Glomerular endothelial cell (primary cell): ENCODE measurements at regions not wholly inside any gene's neighbourhood (a gene's known extent, or its start where the extent isn't known, plus 50 kb on each side); places are given as distances from the start of the nearest gene placed in this dataset.
"Not testable (repeated sequence)": the region's sequence is repeated elsewhere in the genome, so short reads cannot be mapped to it uniquely, and the experiment has no call there.

ENCODE experiments used
- DNase-seq: peaks from one replicate; pipeline ENCODE4 v3.0.0-alpha.2; 2011; ENCODE audit warnings: low read depth, low spot score; ENCODE audit errors: extremely low read depth

DNA sequence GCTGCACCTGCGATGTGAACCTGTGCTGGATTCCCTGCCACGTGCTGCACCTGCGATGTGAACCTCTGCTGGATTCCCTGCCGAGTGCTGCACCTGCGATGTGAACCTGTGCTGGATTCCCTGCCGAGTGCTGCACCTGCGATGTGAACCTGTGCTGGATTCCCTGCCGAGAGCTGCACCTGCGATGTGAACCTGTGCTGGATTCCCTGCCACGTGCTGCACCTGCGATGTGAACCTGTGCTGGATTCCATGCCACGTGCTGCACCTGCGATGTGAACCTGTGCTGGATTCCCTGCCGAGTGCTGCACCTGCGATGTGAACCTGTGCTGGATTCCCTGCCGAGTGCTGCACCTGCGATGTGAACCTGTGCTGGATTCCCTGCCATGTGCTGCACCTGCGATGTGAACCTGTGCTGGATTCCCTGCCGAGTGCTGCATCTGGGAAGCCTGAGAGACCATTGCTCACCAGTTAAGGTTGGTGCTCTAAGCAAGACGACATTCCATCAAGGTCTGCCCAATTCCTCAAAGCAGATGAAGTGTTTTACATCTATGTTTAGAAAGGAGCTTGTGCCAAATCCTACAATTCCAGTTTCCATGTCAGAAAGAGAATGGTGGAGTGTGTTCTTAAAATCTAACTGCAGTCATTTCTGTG, 176.5 kb upstream of the B3GAT1 start:
- DNase-seq, result not testable (repeated sequence)

DNA sequence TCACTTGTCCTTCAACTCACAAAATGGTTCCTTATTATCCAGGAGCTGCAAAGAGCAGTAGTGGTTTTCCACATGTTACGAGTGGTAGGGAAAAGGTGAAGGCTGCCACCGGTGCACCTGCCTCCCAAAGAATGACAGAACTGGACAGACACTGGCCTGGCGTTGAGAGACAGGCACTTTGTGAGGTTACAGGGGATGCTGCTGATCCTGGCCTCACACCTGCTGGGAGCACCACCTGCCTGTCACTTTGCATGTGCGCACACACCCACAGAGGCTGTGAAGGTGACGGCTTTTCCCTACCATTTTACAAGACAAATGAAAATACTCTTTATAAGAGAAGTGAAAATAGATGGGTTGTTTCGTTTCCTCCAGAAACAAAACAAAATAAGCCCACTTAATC, 175.3 kb upstream of the B3GAT1 start:
- DNase-seq, result no peak

DNA sequence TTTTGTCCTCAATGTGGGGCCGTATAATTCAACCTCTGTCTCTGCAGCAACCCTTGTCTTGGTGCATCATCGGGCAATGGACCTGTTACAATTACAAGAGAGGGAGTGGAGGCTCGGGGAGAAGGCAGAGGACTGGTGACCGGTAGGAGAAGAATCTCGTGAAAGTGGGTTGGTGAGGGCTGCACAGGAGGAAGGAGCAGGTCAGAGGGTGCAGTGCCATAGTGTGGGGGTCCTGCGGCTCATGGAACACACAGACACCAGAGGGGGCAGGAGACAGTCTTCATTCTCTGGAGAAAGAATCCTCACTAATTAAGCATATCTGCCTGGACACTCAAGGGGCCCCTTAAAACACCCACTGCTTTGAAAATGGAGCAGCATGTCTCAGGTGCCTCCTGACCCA, 174.7 kb upstream of the B3GAT1 start:
- no peak for DNase-seq

DNA sequence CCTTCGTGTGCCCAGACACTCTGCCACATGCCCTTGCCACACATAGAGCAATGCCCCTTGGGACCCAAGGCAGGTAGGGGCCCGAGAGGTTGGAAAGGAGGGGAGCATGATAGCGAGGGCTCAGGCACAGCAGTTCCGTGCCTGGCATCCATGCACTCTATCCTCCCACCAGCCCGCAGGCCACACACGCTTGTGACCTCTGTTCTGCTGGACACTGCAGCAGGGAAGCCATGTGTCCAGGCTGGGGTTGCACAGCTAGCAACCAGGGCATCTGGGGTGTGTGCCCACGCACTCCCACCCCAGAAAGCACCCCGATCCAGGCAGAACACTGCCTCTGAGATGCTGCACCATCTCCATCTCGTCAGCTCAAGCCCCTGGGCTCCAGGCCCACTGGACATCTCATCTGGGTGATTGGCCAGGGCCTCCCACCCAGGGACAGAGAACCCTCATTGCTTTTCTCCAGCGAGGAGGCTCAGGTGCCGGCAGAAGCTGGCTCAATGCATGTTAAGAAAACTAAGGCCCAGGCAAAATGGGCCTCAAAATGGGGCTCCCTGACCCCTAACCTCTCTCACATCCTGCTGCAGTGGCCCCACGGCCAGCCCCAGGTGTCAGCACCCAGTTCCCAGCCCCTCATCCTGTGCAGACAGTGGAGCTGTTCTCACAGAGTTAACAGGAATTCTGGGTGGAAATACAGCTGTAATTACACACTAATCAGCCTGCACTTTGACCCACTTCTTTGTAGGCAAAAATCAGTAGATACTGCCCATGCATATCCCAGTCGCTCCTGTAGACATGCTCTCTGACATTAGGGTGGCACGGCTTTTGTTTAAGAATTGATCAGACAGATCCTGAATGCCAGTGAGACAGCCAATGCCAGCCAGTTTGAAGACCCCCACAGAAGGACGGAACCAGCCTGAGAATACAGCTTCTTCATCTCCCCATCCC, 173.9 kb upstream of the B3GAT1 start:
- no peak for DNase-seq

DNA sequence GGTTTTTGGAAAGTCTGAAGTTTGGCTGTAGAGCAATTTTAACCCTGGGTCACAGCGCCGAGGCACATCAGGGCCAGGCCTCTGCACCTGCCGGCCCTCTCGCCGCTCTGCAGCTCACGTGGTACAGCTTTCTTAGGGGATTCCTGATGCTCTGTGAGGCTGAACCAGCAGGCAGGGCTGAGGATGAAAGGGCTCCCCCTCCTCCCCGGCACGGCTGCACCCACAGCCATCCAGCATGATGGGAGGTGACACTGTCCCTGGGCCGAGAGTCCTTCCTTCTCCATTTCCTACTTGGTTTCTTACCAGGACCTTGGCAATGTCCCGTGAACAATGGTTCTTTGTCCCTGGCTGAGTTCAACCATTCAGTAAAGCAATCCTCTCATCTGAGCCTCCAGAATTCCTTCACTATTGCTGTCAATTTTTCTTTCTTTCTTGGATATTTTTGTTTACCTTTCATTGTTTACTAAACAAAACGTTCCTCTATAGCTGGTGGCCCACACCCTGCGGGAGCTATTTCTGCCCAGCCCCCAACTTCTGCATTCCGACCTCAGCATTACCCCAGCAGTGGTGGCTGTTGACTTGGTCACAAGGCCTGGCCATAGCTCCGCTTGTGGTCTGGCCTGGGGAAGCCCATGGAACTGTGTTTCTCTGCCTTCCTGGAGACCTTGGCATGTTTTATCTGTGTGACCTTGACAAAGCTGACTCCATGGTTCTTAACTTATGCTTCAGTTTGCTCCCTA, 172.8 kb upstream of the B3GAT1 start:
- DNase-seq, result no peak

DNA sequence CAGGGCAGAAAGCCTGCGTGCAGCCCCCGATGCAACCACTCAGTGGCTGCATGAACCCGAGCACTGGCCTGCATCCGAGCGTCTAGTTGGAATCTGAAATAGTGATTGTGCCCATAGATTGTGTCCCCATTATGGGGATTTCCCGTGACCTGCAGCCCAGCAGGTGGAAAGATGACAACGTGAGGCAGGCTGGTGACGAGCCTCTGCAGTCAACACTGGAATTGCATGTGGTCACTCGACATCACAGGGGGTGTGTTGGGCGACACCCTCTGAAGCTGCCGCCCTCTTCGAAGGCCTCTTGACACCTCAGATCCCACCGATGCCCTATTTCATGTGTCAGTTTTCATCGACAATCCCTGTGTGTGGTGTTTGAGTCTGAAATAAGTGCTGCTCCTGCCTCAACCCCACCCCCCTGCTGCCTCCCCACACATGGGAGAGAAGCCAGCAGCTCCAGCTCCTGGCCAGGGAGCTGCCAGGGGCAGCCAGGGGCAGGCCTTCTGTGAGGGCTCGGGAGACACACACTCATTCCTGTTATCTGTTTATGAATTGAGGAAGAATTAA, 172.0 kb upstream of the B3GAT1 start:
- DNase-seq, result no peak

DNA sequence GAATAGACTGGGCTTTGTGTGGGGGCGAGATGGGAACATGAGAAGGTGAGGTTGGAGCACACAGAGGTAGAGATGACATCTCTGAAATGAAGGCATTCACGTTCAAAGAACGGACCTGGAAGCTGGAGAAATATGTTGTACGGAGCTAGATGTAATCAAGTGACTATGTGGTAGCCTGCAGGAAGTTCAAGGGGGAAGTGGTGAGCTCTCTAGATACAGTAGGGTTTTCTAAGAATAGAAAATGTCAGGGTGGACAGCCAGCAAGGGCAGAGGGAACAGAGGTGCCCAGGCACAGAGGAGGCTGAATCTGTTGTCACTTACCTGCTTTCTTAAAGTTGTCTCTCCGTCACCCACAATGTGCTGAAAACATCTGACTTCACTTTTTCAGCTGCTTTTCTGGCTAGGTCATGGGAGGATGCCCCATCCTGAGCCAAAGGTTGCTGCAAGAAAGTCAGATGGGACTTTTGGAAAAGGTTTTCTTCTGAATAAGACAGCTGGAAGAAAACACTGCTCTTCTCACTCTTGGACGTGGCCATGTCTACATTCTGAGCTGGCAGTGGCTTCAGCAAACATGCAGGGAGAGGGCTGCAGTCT, 171.5 kb upstream of the B3GAT1 start:
- DNase-seq, result no peak

DNA sequence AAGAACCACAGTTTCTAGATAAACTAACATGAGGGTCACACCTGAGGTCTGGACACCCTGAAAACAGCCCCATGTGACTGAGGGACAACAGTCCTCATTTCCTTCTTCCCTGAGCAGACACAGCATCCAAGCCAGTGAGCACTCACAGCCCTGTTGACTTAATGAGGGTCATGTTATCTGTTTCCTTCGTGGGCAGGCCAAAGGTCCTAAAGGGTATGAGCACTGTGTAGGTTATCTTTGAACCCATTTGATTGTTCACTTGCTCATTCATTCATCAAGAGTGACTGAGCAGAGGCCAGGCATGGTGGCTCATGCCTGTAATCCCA, 170.7 kb upstream of the B3GAT1 start:
- DNase-seq, result no peak

DNA sequence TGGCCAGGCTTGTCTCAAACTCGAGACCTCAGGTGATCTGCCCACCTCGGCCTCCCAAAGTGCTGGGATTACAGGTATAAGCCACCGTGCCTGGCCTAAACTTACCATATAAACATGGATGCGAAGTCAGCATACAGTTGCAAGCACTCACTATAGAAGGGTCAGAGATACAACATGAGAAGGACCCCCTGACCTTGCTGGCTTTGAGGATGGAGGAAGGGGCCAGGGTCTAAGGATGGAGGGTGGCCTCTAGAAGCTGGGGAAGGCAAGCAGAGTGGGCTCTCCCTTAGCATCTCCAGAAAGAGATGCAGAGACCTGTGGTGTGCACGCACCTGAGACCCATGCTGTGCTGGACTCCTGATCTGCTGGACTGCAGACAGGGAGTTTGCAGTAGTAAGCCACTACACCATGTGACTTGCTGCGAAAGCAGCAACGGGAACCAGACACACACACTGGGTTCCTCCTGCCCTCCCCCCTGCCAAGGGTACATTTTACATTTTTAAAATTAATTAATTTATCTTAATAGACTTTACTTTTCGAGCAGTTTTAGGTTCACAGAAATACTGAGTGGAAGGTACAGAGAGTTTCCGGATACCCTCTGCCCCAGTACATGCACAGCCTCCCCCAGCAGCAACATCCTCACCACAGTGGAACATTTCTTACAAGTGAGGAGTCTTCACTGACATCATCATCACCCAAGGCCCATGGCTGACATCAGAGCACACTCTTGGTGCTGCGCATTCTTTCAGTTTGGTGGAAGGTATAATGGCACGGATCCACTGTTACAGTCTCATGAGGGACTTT, 170.1 kb upstream of the B3GAT1 start:
- DNase-seq, result no peak

DNA sequence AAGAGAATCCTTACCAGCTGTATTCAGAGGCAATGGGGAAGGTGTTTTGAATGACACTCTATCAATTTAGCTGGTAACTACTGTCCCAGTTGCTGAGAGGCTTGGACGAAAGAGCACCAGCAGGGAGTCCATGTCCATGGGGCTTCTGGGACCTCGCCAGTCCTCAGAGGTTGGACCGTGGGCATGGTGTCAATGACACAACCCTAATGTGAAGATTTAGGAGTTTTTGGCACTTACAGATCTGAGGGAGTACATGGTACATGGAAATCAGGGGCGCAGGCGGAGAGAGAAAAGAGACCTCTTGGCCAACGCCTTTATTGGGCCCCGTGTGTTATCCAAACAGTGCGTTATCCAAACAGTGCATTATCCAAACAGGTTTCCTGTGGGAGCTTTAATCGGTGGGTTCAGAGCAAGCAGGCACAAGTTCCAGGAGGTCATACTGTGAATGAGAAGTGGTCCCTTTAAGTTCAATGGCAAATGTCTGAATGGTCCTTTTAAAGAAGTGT, 169.1 kb upstream of the B3GAT1 start:
- DNase-seq, result no peak

DNA sequence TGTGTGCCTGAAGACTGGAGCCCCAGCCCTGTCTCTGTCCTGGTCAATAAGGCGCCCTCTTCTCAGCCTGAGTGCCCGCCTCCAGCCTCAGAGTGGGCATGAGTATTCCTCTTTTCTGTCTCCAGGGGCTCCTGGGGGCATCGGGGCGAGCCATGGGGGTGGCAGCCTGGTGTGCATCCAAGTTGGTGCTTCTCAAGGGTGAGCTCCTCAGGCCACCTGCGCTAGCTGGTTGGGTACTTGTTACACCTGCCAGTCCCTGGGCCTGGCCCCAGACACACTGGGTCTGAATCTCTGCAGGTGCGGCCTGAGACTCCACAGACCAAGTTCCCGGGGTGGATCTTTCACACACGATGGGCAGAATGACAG, 168.6 kb upstream of the B3GAT1 start:
- DNase-seq, result no peak

DNA sequence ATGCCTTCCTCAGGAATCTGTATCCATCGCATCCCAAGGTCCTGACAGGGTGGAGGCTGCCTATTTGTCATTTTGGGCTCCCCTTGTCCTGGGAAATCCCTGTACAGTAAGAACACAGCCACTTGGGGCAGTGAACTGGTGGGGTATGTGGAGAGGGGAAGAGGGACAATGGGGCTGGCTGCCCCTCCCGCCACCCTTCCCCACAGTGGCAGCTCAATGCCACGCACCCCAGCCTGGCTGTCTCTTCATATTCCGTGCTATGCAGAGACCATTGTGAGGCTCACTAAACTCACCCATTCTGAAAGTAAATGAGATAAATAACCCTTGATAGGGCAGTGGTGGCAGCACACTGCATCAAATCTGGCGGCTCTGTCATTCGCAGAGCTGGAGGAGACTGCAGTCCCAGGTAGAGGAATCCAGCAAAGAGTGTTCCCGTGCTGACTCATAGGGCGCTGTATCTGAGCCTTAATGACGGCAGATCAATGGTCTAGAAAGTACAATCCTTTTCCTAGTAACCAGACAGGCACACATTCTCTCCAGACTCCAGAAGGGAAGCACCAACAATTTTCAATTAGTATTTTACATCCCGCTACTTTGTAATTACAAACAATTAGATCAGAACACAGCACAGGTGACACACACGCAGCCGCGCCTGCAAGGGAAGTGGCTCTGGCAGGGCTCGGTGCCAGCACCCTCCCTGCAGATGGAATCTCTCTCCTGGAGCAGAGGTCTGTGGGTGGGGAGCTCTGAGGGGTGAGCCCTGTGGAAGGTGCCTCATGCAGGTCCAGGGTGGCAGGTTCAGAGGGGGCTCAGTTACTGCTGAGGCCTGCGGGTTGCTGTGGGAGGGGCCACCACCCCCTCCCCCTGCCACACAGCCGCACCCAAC, 167.9 kb upstream of the B3GAT1 start:
- DNase-seq, result no peak

DNA sequence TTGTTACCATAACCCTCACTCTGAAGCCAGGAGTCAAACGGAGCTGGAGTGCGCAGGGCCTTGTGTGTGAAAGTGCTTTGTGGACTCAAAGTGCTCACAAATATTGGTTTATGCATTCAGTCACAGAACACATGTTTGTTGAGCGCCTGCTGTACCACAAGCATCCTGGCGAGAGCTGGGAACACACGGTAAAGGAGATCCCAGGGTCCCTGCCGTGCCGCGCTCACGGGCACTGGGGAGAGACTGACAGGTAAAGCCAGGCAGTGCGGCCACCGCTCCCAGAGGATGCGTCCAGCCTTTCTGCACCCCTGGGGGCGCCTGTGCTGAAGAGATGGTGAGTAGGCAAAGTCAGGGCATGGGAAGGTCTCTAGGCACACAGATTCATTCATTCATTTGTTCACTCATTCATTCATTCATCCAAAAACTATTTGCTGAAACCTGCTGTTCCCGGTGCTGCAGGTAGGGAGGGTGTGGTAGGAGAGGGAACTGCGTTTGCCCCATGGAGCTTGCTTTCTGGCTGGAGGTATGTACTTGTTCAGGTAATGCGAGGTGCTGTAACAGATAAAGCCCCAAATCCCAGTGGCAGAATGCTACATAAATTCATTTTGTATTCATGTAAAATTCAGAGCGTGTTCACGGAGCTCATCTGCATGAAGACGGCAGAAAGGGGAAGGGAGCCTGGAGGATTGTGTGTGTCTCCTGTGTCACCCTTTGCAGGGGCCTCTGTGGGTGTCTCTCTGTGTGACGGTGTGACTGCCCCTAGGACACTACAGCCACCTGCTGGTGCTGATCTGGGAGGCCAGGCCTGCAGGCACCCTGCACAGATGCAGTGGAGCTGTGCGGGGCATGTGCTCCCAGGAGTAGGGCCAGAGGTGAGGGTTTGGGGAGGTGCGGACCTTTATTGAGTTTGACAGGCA, 167.0 kb upstream of the B3GAT1 start:
- no peak for DNase-seq

DNA sequence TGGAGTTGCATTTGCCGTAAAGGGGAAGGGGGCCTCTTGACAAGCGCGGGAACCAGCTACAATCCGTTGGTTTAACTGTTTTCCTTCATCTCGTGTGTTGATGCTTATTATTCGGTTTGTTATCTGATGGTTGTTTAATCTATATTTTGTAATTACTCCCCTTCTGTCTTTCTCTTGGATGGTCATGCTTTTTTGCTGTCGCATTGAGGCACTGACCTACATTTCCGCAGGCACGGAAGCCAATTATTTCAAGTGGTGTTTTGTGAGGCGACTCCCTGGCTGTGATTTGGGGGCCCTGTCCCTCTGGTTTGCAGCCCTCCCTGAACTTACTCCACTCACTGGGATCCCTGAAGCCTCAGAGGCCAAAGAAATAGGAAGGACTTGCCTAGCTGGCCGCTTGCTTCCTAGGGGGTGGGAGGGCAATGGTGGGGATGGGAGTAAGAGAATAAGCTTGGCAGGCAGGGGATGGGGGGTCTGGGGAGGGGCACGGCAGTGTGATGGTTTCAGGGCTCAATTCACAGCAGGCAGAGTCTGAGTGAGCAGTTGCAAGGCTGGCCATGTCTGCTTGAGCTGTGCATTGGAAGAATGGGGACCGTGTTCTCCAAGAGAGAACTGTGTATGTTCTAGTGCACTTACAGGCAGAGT, 165.8 kb upstream of the B3GAT1 start:
- DNase-seq, result no peak

DNA sequence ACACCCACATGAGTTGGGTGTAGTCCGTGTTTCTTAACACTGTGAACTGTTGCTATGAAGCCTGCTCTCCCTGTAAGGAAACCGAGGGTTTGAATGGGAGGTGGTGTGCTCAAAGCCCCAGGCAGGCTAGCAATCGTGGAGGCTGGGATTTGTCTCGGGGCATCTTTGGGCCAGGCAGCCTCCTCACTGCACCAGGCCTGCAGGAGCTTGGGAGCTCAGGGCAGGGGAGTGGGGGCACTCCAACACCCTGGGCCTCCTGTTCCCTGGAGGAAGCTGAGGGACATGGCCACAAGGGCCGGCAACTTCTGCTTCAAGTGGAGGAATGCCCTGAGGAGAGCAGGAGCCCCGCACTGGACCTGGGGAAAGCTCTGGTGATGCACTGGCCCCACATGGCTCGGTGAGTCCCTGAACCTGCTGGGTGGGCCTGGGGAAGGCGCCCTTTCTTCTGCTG, 164.7 kb upstream of the B3GAT1 start:
- DNase-seq, result no peak

DNA sequence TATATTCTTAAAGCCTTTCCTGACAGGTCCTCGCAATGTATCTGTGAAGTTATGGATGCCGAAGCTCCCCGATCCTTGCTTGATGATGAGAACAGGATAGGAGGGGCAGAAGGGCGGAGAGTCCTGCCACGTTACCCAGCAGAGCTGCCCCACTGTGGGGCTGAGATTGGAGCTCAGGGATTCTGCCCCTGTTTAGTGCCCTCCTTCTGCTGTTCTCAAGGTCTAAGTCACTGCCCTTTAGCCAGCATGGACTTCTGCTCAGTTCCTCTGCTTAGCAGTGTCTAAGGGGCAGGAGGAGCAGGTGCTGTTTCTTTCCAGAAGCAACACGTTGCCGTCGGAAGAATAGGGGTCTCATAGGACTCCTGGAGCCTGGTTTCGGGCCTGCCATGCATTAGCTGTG, 164.2 kb upstream of the B3GAT1 start:
- no peak for DNase-seq

DNA sequence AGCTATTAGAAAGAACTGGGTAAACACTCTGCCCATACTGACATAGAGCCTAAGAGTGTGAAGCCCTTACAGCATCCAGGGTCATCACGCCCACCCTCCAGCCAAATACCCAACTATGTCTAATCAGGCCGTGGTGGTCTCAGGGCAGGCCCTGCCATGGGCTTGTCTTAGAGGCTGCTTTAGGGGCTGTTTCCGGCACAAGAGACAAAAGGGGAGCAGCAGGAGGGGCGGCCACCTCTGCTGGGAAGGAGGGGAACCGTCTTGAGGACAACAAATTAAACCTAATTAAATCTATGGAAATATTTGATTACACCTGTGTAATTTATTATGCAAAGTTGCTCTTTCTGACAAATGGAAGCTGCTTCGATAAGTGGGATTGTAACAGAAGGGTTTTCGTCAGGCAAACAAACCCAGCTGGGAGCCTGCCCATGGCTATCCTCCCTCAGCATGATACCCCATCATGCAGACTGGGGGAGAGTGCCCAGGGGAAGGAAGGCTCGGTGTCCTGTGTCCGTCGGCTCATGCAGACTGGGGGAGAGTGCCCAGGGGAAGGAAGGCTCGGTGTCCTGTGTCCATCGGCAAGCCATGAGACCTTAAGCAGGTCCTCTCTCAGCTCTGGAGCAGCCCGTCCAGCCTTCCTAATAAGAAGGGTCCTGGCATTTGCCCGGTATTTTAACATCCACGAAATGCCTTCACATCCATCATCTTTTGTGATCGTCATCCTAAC, 163.6 kb upstream of the B3GAT1 start:
- DNase-seq, result no peak
